ENCODE measurements at regions not wholly inside any gene's neighbourhood (a gene's known extent, or its start where the extent isn't known, plus 50 kb on each side); places are given as distances from the start of the nearest gene placed in this dataset.

GRCh38 chr16:17804857-17805256 is 334.1 kb upstream of the XYLT1 start:
- DNase-seq = no peak

DNA sequence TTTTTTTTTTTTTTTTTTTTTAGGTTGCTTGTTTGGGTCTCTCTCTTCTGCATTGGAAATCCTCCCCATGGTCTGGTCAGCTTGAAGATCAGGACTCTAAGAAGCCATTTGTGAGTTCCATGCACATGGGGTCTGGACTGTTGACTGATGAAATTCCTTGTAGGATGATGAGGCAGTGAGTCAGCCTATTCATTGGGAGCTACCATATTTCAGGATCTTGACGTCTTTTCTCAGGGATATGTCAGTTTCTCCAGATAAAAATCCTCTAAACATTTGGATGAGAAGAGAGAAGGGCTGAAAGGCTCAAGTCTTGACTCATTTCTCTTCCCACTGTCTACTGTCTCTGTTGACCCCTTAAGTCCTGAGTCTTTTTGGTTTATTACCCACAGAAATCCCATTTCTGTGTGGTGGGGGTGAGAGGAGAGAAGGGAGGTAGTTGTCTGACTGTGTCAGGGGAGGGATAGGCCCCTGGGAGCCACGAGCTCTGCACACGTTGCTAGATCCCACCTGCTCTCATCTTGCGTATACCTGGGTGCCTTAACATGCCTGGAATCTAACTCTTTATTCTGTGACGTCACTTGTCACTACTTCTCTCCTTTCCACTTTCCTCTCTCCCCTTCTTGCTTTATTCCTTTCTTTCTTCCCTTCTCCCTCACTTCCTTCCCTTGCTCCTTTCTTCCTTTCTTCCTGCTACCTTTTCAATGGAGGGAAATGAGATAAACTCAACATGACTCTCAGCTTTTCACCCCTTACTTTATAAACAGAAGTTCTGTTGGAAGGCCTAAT is 333.1 kb upstream of the XYLT1 start:
- DNase-seq = no peak

GRCh38 chr16:17802571-17802970 is 331.8 kb upstream of the XYLT1 start:
- no peak for DNase-seq

DNA sequence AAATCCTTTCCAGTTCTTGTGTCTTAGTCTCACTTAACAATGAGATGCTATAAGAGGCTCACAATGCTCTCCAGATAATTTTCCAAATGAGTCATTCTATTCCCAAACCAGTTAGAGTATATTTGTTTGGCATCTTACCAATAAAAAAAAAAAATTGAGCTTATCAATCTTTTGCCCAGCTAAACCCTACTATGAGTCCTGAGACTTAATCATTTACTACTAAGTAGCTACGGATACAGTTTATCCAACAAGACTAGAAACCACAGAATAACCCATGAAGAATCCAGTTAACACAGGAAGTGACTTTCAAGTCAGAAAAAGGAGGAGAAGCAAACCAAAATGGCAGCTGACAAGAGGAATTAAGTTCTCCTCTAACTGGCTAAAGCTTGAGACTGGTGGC is 330.3 kb upstream of the XYLT1 start:
- no peak for DNase-seq

GRCh38 chr16:17798716-17799115 is 328.0 kb upstream of the XYLT1 start:
- DNase-seq = no peak

- no peak for DNase-seq
Observed at GRCh38 chr16:17793354-17793753, 322.6 kb upstream of the XYLT1 start.

GRCh38 chr16:17784073-17784472 is 313.3 kb upstream of the XYLT1 start:
- peak in 1 of 2 donors; percentile 1 for DNase-seq

DNA sequence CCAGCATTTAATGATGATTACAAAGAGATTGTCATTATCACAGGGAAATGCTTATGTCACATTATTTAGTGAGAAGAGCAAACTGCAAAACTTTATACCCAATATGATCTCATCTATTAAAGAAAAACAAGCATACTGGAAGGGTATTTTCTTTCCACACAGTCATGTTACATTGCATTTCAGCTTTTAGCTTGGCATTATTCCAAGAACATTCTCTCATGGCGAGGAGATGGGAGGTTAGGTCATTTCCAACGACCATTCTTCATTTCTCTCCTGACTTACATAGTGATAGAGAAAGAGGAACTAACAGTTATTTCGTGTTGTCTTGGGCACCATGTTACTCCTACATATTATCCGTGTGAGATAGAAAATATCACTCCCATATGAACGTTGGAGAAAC is 309.4 kb upstream of the XYLT1 start:
- no peak for DNase-seq

GRCh38 chr16:17777408-17777863 is 306.7 kb upstream of the XYLT1 start:
- DNase-seq = no peak

DNA sequence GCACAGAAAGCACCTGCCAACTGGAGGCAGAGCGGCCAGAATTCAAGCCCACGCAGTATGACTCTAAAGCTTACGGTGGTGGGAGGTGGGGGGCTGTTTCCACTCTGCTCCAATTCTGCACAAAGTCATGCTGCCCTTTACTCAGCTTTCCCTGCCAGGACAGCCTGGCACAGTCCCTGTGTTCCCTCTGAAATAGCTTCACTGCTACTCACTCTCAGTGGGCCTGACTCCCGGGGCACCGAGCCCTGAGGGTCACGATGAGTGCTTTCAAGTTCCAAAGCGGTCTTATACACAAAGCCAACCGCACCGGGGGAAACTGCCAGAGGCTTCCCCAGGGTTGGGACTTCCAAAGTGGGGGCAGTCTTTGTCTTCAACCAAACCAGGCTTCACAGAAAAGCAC is 306.1 kb upstream of the XYLT1 start:
- no peak for DNase-seq

- DNase-seq = no peak
Observed at GRCh38 chr16:17776465-17776864, 305.7 kb upstream of the XYLT1 start.

DNA sequence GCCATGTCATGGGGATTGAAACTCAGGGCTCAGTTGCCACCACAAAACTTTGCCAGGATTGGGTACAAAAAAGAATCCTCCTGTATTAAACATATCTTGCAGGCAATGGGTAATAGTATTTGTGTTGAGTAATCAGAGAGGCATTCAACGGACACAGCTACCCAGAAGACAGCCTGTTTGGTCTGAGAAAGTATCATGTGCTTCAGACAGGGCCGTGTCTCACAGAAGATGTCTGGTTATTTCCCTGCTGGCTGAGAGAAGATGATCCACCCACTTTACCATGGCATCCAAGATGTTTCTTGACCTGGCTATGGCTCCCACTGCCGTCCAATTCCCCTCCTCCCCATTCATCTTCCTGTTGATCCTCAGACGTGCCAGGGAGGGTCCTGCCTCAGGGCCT is 304.3 kb upstream of the XYLT1 start:
- no peak for DNase-seq

DNA sequence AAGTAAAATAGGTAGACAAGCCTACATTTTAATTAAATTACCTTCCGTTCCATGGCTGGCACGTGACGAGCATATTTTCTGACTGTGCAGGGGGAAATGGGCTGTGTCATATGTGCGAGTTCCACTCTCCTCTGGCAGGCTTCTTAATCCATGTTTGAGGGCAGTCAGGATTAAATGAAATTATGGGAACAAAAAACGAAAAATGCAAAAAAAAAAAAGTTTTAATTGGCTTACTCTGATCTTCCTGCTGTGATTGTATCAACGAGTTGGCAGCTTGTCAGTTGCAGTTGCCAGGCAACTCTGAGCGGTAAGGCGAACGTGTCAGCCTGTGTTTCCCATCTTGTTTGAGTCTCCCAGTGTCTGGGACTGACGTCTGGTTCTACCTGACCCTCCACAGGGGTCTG is 302.9 kb upstream of the XYLT1 start:
- DNase-seq = peak; percentile 2 to 6

DNA sequence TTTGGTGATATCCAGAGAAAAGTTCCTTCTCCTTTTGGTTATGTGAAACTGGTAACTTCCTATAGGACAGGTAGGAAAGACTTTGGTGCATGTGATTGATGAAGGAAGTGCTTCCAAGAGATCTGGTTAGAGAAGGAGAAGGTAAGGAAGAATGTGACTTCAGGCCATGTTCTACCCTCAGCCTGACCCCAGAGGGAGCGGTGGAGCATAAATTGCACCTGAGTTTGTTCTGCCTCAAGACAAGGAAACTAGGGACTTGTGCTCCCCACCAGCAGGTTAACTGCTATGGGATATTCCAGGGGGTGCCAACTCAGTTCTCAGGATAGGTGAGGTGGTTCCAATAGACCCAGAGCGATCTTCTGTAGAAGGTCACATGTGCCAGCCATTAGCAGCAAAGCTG is 299.3 kb upstream of the XYLT1 start:
- no peak for DNase-seq

DNA sequence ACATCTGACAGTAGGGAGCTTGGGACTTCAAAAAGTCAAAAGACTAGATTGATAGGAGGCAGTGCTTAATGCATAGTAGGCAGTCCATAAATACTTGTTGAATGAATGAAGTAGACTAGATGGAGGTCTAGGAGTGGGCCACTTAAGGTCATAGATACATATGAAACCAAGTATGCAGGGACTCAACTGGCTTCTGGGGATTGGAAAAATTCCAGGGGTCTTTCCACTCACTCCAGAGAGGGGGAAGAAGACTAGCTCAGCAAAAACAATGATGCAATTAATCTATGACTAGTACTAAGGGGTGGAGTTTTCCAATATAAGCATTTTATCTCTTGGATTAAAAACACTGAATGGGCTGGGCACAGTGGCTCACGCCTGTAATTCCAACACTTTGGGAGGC is 298.3 kb upstream of the XYLT1 start:
- DNase-seq = no peak

- DNase-seq = no peak
Observed at GRCh38 chr16:17768257-17768656, 297.5 kb upstream of the XYLT1 start.

DNA sequence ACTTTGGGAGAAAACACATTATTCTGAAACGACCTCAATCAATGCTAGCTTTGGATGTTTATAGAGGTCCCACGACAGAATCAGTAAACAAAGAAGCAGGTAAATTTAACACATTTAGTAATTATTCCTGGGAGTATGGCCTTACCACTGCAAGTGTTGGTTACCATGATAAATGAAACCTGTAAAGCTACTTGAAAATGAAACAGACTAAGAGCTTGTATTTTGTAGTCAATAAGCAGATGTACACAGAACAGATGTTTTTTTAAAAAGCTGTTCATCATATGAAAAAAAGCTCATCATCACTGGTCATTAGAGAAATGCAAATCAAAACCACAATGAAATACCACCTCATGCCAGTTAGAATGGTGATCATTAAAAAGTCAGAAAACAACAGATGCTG is 295.3 kb upstream of the XYLT1 start:
- DNase-seq = no peak

DNA sequence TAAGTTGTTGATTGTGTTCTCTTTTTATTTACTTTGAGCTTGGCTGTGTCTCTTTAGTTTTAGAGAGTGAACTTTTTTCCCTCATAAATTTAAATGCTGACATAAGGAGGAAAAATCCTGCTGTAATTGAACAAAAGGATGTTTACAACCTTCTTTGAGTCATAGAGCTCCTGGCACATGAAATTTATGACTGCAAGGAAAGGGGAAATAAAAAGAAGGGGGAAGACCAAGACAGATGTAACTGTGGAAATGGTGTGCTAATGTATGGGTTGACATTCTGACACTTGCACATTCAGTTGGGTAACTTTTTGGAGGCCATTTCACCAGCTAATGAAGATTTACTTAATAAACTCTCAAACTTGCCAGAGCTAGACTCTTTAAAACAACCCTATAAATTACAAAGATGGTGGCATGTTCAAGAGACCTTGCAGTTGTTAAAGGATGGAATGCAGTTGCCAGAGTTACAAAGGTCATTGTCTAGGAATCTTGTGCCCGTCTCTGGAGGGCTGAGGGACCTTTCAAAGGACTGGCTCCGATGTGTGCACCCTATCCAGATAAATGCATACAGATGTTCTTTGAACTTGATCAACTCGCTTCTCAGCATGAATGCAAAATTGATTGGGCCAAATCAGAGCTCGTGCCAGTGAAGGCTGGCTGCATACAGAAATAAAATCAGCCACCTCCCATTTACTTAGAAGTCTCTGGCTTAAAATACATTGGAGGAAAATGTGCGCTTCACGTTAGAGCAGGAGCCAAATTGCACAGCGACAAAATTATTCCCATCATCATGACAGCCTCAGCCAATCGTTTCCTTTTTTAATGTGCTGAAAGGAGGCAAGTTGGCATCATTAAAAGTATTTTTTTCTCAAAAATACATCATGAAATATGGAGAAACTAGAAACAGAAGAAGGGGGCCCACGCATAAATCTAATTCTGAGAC is 289.0 kb upstream of the XYLT1 start:
- DNase-seq = no peak

- DNase-seq = no peak
Observed at GRCh38 chr16:17757808-17758207, 287.0 kb upstream of the XYLT1 start.

DNA sequence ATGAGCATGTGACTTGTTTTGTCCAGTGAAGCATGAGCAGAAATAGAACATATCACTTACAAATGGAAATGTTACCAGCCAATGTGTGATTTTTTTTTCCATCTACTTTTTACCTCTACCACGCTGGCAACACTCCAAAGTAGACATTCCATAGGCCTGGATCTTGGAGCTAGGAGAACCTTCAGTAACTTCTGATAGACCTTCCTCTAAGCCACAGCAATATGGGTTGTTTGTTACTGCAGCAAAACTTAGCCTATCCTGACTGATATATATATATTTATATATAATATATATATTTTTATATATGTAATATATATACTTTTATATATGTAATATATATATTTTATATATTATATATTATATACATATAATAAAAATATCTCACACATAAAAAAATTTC is 284.4 kb upstream of the XYLT1 start:
- DNase-seq = no peak

DNA sequence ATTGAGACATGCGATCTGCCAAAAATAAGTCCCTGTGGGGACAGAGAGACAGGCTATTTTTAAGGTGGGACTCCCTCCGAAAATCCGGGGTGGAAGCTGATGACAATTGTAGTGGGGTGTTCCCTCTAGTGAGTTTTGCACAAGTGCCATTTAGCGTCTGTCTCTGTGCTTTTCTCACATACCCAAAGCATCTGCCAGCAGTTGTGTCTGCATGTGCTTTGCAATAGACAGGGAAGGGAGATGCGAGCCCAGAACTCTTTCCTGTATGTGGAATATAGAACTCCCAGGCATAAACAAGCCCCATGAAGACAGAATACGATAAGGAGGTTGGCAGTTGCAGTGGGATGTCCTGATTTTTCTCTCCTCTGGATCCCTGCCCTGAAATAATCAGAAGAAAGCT is 282.7 kb upstream of the XYLT1 start:
- DNase-seq = no peak

DNA sequence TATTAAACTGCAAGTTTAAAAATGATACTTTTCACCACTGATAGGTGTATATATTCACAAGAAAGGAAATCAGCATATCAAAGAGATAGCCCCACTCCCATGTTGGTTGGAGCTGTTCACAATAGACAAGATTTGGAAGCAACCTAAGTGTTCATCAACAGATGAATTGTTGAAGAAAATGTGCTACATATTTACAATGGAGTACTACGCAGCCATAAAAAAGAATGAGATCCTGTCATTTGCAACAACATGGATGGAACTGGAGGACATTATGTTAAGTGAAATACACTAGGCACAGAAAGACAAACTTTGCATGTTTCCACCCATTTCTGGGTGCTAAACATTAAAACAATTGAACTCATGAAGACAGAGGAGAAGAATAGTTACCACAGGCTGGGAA is 278.9 kb upstream of the XYLT1 start:
- DNase-seq = no peak

Data from right lung (tissue), 2 donors.